Stimulated activated CD4-positive, alpha-beta T cell treated with anti-CD3 and anti-CD28 coated beads, Interleukin-2, amount 100 ng/mL, for 4 hours (primary cell): ENCODE measurements at regions not wholly inside any gene's neighbourhood (a gene's known extent, or its start where the extent isn't known, plus 50 kb on each side); places are given as distances from the start of the nearest gene placed in this dataset.

Experiments used
- DNase-seq: peaks from one replicate; pipeline ENCODE4 v3.0.0-alpha.2; 2020; ENCODE audit warnings: low read depth

DNA sequence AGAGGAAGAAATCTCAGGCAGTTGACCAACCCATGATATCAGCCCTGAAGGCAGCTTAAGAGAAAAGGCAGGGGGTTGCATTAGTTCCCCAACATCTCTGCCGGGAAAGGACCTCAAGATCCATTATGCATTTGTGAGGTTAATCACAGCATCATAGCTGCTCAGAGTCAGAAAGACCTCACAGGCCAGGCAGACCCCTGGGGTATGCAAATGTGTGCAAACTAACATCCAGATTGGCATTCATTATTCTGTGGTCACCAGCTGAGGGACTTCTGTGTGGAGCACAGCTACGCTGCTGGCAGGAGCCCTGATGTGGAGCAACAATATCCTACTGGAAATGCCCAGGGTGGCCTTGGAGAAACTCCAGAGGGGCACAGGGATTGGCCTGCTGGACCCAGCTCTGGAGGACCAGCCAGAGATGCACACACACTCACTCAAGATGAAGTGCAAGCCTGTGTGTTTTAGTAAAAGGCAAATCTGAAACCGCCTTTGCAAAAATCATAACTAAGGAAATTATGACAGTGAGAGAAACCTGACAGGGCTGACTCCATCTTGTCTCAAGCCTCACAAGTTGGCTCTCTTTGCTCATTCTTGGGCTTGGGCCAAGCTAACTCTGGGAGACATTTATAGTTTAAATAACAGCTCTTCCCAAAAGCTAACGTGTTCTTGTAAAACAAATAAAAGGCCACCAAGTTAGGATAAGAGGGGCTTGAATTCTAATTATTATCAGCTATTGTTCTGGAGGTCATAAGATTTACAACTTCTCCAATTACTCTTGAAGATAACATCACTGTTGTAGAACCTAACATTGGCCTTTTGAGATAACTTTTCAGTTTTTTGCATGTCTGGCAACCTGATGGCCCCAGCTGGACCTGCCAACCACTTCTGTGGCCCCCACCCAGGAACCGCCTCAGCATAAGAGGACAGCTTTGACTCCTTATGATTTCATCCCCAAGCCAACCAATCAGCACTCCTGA is 257.1 kb downstream of the UACA start:
- no peak for DNase-seq

DNA sequence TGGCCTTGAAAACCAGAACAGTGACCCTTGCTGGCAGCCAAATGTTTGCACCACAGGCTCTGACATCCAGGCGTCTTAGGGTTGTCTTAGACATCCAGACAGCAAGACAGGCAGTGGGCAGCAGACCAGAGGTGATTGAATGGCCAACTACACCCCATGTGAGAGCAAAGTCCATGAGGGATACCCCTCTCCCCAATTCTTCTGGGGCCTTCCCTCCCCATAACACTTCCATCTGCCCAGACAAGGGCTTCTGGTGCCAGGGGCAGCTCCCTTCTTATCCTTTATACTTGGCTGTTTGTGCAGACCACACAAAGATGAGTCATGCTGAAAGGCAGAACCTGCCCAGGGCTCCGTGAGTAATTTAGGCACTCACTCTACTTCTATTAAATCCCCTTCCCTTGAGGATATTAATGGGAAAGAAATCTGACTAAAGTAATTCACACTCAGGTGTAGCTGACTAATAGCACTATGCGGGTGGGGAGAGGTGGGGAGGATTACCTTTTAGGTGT is 257.9 kb downstream of the UACA start:
- DNase-seq: no peak

DNA sequence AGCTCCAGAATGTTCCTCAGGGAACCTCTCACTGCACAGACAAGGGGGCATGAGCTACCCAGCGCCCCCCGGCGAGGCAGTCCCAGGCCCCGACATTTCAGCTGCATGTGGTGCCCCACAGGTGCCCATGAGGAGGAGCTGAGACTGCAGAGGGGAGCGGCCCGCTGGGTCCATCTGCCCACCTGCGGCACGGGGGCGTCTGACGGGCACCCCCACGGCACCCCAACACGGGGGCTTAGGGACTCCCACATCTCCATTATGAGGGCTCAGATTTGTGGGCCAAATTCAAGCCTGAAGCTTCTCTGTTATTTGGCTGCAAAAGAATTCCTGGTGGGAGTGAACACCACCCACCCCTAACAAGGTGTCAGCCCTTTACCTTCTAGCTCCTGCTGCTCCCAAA is 258.4 kb downstream of the UACA start:
- DNase-seq: no peak

DNA sequence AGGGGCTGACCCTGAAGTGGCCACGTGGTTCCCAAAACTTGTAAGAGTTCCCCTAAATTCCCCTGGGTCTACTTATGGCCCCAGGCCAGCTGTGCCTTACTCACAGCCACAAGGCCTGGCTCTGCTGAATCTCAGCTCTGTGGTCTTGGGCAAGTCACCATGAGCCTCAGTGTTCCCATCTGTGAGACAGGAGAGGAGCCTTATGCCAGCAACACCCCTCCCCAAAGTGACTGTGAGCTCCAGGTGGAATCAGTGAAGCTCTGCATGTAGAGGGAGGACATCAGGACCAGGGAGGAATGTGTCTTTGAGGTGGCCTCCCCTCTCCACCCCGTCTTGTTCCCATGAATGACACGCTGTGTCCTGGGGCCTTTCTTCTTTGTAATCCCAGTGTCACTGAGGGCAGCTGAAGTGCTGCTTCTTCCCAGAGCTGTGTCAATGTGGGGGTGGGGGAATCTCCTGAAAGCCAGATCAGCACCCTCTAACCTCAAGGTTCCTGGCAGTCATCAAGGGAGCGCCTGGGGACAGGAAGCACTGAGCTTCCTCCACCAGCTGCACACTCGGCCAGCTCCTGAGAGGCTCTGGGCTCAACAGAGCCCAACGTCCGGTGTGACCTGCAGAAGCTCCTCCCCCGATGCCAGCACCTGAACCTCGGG is 258.9 kb downstream of the UACA start:
- no peak for DNase-seq

DNA sequence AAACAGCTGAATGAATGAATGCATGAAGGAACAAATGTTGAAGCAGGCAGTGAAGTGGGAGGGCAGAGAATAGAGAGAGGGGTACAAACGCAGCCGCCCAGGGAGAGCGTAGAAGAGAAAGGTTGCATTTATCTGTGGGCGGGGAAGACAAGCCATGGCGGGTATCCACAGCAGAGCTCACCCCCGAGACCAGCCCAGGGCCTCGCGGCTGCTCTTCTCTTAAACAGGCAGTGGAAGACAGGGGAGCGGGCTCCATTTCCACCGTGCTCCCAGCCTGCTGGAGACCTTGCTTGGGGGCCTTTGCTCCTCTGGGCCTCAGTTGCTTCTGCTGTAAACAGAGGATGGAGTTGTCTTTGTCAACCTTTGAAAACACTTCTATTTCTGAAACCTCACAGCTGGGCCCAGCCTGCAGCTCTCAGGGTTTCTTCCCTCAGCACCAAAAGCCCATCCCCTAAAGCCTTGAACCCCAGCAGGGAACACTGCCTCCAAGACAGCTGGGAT is 259.5 kb downstream of the UACA start:
- no peak for DNase-seq

DNA sequence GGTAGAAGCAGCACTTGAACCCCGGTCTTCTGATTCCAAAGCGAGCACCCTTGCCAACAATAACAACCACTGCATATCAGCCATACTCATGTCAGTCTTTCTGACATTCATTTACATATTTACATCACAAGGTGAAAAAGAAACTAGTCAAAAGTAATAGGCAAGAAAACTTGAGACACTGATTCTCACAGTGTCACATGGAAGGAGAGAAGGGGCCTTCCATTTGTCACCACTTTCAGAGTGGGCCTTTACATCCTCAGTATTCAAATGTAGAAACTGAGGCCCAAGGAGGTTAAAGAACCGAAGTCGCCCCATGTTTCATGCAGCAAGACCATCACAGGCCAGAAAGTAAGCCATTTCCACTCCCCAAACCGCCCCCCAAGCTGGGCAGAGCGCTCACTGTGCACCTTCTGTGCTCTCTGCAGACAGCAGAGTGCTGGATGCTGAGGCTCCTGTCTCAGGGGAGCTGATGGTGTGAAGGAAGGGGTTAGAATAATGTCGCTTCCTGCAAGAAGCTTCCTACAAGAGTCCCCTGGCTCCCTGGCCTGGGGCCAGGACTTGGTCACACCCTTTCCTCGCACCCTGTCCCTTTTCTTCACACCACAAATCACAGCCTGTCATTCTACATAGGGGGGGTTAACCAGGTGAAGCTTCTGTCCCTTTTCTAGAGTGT is 260.1 kb downstream of the UACA start:
- no peak for DNase-seq

DNA sequence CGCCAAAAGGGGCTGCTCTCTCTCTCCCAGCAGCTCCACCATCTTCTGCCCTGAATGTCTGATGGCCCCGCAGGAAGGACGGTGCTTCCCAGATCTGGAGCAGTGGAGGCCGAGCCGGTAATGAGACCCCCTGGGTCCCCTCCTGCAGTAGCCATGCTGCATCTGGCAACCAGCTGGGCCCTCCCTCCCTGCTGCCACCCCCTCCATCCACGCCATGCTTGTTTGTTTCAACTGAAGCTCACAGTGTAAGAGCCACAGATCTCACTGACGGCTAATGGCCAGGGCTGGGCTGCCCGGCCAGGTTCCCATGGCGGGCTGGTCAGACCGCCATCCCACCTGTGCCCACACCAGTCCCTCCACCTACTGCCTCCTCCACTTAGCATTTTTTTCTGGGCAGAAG is 260.8 kb downstream of the UACA start:
- no peak for DNase-seq

DNA sequence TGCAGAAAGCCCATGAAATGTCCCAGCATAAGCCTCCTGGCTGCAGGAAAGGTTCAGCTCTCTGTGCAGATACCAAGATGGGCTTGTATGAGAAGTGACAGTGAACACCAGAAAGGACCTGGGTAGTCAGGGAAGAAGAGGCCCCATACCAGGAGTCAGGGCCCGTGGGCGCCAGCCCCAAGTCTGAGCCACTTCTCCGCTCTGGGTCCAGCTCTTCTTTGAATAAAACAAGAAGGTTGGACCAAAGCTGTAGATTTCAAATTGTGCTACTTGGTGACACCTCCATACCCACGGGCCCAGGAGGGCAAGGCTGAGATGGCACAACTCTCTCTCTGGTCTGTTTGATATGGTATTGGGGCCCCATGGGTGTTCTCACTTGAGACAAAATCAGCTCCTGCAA is 261.5 kb downstream of the UACA start:
- DNase-seq: no peak

DNA sequence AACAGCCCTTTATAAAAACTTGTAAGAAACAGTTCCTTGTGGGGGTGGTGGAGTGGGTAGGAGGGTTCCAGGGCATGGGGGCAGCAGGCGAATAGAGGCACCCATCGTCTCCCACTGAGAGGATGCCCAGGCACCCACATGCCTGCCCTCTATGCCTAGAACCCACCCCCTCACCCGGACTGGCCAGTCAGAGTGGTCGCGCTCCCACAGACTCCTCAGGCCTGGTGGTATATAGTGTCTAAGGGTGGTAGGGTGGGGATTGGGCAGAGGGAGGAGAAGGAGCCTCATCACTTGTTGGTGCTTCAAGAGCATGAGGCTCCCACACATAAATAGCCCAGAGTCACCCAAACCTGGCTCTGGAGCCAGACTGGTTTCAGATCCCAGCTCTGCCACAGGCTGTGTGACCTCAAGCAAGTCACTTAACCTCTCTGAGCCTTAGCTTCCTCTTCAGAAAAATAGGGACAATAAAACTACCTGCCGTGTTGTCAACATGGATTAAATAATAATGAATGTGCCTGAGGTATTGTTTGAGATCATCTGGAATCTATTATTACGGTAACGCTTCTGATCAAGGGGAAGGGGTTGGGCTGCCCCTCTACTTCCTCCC is 262.1 kb downstream of the UACA start:
- DNase-seq: no peak

DNA sequence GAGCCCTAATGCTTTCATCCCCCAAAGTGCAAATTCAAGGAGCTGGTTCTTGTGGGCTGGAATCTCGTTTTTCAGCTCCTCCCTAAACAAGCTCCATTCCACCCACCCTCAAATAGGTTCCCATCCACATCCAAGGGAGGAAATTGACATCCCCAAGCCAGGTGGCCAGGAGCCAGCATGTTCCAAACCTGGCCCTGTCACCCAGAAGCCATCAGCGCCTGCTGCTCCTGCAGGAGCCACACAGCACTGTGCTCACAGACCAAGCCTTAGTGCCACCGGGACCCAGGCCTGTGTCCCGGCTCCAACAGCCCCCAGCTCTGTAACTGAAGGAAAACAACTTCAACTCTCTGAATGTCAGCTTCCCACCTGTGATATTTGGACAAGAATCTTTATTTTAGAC is 263.6 kb downstream of the UACA start:
- no peak for DNase-seq

DNA sequence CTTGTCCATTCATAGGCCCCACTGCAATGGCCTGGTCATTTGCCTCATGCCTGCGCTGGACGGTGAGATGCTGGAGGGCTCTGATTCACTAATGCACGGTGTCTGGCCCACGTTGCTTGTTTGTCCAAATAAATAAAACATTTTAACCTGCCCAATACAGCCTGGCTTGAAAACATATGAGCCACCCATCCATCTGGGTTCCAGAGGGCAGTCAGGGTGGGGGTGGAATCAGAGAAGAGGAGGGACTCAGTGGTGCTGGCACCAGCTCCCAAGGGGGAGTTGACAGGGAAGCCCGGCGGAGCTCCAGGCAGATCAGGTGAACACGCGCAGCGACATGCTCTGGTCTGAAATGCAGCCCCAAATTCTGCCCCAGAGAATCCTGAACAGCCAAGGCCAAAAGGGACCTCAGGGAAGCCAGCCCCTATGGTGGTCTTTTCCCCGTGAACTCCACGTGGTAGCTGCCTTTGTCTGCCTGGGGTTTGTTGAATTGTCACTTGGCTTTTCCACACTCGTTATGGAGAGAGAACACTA is 265.2 kb downstream of the UACA start:
- DNase-seq: no peak

DNA sequence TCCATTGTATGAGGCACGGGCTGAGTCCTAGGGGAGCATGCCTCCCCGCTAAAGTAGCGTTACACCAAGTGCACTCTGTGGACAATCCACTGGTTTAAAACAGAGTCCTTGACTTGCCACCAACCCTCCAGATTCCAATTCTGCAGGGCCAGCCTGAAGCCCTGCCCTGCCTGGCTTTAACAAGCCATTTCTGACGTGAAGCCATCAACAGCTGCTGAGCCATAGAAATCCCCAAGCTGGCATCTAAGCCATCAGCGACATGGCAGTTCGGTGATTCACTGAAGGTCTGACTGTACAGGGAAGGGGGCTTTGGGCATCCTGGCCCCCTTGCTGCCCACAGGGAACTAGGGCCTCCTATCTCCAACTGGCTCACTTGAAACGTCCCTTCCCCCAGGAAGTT is 265.7 kb downstream of the UACA start:
- no peak for DNase-seq

DNA sequence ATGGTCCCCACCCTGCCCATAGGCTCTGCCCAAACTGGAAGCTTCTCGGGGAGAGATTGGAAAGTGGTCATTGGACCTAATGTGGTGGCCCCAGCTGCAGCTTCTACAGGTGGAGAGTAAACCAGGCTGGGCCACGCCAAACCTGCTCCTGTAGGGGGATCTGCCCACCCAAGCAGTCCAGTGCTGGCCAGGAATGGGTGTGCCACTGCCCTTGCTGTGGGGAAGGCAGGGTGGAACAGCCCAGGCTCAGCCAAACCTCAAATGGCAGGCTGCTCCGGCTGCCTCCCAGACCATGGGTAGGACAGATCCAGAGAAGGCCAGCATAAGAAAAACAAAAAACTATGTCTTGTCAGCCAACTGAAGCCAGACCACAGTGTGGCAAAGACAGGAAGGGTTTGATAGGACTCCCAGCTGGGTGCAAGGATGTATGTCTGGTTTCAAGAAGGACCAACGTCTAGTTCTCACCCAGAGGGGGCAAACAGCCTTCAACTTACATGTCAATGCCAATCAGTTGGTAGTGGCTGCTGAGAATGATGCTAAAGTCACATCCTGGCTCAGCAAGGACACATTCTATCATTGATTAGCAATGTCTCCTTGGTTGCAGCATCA is 267.3 kb downstream of the UACA start:
- no peak for DNase-seq

DNA sequence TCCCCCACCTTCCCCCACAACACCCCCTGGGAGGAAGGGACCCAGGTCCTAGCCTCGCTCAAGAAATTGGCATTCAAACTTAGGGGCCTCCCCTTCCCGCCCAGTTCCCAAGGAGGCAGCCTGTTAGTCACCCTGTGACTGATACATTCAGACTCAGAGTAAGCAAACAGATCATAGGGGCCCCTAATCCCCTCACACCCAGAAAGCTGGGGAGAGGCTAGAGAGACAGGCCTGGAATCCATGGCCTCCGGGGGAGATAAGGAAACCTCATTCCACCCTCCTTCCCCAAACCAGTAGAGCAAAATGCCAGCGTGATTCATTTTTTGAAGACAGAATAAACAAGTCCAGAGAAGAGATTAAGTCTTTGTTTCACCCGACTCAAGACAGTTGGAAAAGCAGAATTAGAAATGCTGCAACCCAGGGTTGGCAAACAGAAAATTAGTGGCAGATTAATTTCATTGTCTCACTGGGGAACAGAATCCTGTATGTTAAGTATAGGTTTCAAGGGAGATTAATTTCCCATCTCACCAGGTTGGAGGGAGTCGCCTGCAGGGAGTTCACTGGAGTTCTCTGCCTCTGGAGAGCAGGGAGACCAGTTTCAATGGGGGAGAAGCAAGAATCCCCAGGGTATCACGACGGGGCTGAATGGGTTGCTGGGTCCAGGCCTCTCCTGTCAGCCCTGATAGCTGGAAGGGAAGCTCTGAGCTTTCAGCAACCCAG is 268.3 kb downstream of the UACA start:
- no peak for DNase-seq

DNA sequence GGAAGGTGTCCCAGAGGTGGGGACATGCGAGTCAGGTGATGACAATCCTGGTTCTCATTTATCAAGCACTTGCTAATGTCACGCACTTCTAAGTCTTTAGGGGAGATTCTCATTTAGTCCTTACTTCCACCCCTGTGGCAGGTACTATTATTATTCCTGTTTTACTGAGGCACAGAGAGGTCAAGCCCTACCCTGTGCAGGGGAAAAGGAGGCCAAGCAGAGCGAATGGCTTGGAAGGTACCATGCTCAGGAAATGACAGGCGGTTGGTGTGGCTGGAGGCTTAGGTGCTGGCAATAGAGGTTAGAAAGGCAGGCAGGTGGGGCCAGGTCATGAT is 268.9 kb downstream of the UACA start:
- DNase-seq: no peak

DNA sequence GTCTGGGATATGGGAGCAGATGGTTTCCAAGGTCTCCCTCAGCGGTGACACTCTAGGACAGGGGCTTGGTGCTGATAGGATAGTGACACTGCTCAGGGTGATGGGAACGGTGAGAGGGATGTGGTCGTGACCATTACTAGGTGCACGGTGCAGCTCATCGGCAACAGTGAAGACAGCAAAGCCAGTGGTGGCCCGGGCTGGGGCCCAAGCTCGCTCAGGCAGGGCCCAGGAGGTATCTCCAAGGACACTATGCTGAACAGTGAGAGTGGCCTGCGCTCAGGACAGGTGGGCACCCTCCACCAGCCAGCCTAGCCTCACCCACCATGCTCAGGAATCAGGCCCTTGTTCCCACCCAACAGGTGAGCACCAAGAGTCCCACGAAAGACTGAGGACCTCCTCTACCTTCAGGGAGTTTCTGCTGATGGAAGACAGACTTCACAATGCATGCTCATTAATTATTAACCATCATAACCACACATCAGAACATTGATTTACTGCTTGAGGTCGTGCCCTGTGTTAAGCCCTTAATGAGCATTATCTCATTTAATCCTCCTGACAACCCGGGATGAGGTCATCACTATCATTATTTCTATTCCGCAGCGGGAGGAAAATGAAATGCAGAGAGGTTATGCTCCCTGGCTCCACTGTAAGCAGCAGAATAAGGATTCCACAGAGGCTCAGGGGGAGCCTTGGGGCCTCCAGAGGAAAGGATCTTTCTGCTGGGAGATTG is 269.4 kb downstream of the UACA start:
- no peak for DNase-seq

DNA sequence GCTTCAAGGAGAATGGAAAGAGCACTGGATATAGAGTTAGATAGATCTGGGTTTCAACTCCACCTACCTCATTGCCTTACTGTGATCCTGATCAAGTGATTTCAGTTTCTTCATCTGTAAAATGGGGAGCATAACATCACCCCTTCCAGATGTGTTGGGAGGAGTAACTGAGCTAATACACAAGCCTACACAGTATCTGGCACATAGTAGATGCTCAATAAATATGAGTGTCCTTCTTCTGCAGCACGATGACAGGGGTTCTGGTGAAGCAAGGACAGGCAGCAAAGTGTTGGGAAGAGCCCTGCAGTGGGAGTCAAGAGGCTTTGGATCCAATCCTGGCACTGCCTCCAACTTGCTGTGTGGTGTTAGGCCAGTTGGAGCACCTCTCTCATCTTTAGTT is 270.0 kb downstream of the UACA start:
- no peak for DNase-seq

DNA sequence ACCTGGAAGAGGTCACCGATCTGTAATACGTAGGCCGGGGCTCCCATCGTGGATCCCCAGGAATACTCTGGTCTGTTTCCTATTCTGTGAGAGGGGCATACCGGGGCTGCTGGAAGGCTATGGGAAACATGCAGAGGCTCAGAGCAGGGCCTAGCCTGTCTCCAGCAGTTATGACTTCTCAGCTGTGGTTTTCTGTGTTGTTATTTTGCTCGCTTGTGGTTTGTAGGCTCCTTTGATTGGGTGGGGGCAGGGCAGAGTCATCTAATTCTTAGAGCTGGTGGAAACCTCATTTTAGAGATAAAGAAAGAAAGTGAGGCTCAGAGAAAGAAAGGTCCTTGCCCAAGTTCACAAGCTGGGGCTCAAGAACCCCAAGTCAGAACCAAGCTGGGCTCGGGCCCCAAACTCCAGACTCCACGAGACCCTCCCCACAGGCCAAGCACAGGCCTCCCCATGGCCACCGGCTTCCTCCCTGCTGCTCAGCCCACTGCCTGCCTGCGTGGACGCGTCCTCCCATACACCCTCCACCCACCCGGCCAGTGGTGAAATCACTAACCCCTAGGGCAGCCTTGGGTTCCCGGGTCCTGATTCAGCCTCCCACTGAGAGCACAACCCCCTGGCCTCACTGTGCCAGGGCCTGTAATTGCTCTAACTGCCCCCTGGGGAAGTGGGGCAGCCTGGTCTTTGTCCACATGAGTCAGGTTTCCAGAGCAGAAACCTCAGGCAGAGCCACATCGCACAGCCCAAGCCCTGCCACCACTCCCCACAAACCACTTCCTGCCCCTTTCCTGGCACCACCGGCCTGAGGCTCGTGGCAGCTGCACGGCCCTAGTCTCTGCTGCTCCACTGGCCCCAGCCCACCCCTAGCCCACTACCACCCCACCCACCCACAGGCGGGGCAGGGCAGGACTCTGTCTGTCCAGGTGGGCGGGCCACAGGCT is 270.8 kb downstream of the UACA start:
- DNase-seq: peak; percentile 74

DNA sequence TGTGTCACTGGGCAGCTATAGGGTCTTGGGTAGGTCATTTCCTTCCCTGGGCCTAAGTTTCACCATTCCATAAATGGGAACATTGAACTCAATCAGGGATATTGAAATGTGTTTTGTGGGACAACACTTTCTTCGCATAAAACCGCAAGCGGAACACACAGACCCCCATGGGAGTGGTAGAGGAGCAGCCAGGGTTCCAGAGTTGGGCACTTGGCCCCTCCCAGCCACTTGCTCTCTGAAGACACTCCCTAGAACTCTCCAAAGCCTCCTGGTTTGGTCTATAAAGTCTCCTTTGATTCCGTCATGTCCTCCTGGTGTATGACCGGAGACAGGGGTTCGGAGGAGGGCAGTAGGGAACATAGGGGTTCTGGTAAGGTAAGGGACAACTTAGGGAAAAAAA is 271.7 kb downstream of the UACA start:
- DNase-seq: no peak
